Endodermal cell (in vitro differentiated cells): ENCODE measurements at regions not wholly inside any gene's neighbourhood (a gene's known extent, or its start where the extent isn't known, plus 50 kb on each side); places are given as distances from the start of the nearest gene placed in this dataset.

Experiments used
- DNase-seq: peaks from one replicate; pipeline ENCODE4 v3.0.0-alpha.2; 2017
- H3K27ac ChIP-seq: 2 replicates; pipeline ENCODE4 v1.5.1; 2013; ENCODE audit warnings: mild to moderate bottlenecking, low read depth, low read length, moderate library complexity
- H3K27me3 ChIP-seq: 2 replicates; pipeline ENCODE4 v1.6.1; 2013; ENCODE audit warnings: mild to moderate bottlenecking, low read length, moderate library complexity; ENCODE audit not compliant: insufficient read depth, control insufficient read depth, poor library complexity, severe bottlenecking
- H3K36me3 ChIP-seq: 2 replicates; pipeline ENCODE4 v1.7.0; 2013; ENCODE audit warnings: mild to moderate bottlenecking, low read length, moderate library complexity; ENCODE audit not compliant: control insufficient read depth, insufficient read depth
- H3K4me1 ChIP-seq: one replicate; pipeline ENCODE4 v1.7.0; 2013; ENCODE audit warnings: low read length; ENCODE audit not compliant: control insufficient read depth, insufficient read depth
- H3K4me3 ChIP-seq: 2 replicates; pipeline ENCODE4 v1.5.1; 2013; ENCODE audit warnings: mild to moderate bottlenecking, low read length, moderate library complexity
- H3K9ac ChIP-seq: 2 replicates; pipeline ENCODE4 v1.6.1; 2013; ENCODE audit warnings: mild to moderate bottlenecking, low read length, moderate library complexity; ENCODE audit not compliant: poor library complexity, severe bottlenecking; ENCODE audit errors: extremely low read depth
- H3K9me3 ChIP-seq: 2 replicates; pipeline ENCODE4 v1.6.1; 2013; ENCODE audit warnings: mild to moderate bottlenecking, low read length, moderate library complexity; ENCODE audit not compliant: control insufficient read depth
- H3K27ac Mint-ChIP-seq: 2 replicates; pipeline ENCODE4 v1.8.0; 2020; ENCODE audit warnings: mixed read lengths
- H3K27me3 Mint-ChIP-seq: 2 replicates; pipeline ENCODE4 v1.8.0; 2021; ENCODE audit warnings: mild to moderate bottlenecking, mixed read lengths; ENCODE audit not compliant: insufficient read depth
- H3K36me3 Mint-ChIP-seq: 2 replicates; pipeline ENCODE4 v1.8.0; 2020; ENCODE audit warnings: low read depth, mixed read lengths
- H3K4me1 Mint-ChIP-seq: 2 replicates; pipeline ENCODE4 v1.8.0; 2020; ENCODE audit warnings: mixed read lengths
- H3K4me3 Mint-ChIP-seq: 2 replicates; pipeline ENCODE4 v1.8.0; 2020; ENCODE audit warnings: mild to moderate bottlenecking, moderate library complexity, mixed read lengths
- H3K9me3 Mint-ChIP-seq: 2 replicates; pipeline ENCODE4 v1.8.0; 2020; ENCODE audit warnings: mild to moderate bottlenecking, mixed read lengths
- WGBS, 2 experiments: methylation state at CpG; one replicate each; pipeline versions ENCODE4 v1.1.5 to v1.1.7; 2013; ENCODE audit warnings: missing lambda C conversion rate in 2 of 2, mixed read lengths in 1 of 2; ENCODE audit not compliant: insufficient coverage in 1 of 2, insufficient read length in 1 of 2; 5-methylcytosine and 5-hydroxymethylcytosine counted together
- TF ChIP-seq, protein P1 (sequence below): fragments of 200-600 bp; sonication (generic); conservative IDR thresholded peaks from 2 replicates; pipeline ENCODE4 v1.5.0; 2021; ENCODE audit warnings: antibody characterized with exemption, mild to moderate bottlenecking

- Histone ChIP-seq H3K36me3 (no peaks in the 10 kb centered on the region), H3K4me1 (no peaks in the 10 kb centered on the region)
- 94% methylated on average over 2 of the region's 2 CpGs; no CpG with 5 or more reads in 1 of the 2 experiments for WGBS, 2 experiments
Measured at GRCh38 chr11:110935018-110935640, 222.9 kb upstream of the ARHGAP20 start.

GRCh38 chr11:110929129-110929528, 216.9 kb upstream of the ARHGAP20 start:
- Mint-ChIP-seq H3K36me3 (no peaks in the 10 kb centered on the region), H3K27me3 (peaks cover 2% of the 10 kb centered on the region), H3K27ac (no peak overlapping the region), H3K9me3 (peaks cover 3% of the 10 kb centered on the region), H3K4me1 (peaks cover 2% of the 10 kb centered on the region), H3K4me3 (no peak overlapping the region)
- H3K4me1 ChIP-seq, result no peaks in the 10 kb centered on the region
- H3K9ac ChIP-seq, result no peak overlapping the region
- H3K36me3 ChIP-seq, result no peaks in the 10 kb centered on the region
- peaks cover 9% of the 10 kb centered on the region for H3K9me3 ChIP-seq
- H3K4me3 ChIP-seq, result no peak overlapping the region
- no peaks in the 10 kb centered on the region for H3K27me3 ChIP-seq
- H3K27ac ChIP-seq, result no peak overlapping the region
- TF ChIP-seq, protein P1, sequence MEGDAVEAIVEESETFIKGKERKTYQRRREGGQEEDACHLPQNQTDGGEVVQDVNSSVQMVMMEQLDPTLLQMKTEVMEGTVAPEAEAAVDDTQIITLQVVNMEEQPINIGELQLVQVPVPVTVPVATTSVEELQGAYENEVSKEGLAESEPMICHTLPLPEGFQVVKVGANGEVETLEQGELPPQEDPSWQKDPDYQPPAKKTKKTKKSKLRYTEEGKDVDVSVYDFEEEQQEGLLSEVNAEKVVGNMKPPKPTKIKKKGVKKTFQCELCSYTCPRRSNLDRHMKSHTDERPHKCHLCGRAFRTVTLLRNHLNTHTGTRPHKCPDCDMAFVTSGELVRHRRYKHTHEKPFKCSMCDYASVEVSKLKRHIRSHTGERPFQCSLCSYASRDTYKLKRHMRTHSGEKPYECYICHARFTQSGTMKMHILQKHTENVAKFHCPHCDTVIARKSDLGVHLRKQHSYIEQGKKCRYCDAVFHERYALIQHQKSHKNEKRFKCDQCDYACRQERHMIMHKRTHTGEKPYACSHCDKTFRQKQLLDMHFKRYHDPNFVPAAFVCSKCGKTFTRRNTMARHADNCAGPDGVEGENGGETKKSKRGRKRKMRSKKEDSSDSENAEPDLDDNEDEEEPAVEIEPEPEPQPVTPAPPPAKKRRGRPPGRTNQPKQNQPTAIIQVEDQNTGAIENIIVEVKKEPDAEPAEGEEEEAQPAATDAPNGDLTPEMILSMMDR, result no peak
- DNase-seq, result no peak
- WGBS, 2 experiments, result 94% methylated on average over 1 of the region's 1 CpG; no CpG with 5 or more reads in 1 of the 2 experiments

More at GRCh38 chr11:110935018-110935640, 222.9 kb upstream of the ARHGAP20 start:
- DNase-seq, result no peak
- Mint-ChIP-seq H3K4me1 (peaks cover 10% of the 10 kb centered on the region), H3K27me3 (peaks cover 1% of the 10 kb centered on the region), H3K36me3 (no peaks in the 10 kb centered on the region), H3K4me3 (no peak overlapping the region), H3K9me3 (no peaks in the 10 kb centered on the region), H3K27ac (no peak overlapping the region)
- Histone ChIP-seq H3K27me3 (no peaks in the 10 kb centered on the region), H3K27ac (no peak overlapping the region), H3K4me3 (no peak overlapping the region), H3K9ac (no peak overlapping the region), H3K9me3 (no peaks in the 10 kb centered on the region)
- TF ChIP-seq, protein P1, result no peak

DNA sequence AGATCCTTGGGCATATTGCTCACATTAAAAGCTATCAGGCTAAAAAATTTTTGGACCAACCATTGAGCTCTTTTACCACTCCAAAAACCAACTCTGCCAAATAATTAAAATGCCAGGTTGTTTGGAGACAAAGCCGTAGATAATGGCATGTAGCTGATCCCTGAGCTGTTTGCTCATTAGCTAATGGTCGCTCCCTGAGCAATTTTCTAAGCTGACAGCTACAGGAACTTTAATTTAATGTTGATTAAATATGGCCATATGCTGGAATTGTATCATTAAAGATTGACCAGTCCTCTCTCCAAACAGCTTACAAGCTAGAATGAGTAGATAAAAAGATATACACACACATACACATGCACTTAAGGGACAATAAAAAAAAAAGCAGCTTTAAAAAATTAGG, 216.2 kb upstream of the ARHGAP20 start:
- H3K27ac ChIP-seq, result no peak overlapping the region
- Mint-ChIP-seq H3K4me1 (peaks cover 2% of the 10 kb centered on the region), H3K4me3 (no peak overlapping the region), H3K36me3 (no peaks in the 10 kb centered on the region), H3K27me3 (peaks cover 2% of the 10 kb centered on the region), H3K27ac (no peak overlapping the region), H3K9me3 (peaks cover 3% of the 10 kb centered on the region)
- peaks cover 9% of the 10 kb centered on the region for H3K9me3 ChIP-seq
- 95 to 100% methylated on average over 2 of the region's 2 CpGs for WGBS, 2 experiments
- no peaks in the 10 kb centered on the region for H3K27me3 ChIP-seq
- H3K9ac ChIP-seq, result no peak overlapping the region
- TF ChIP-seq, protein P1, result no peak
- no peak for DNase-seq
- H3K36me3 ChIP-seq, result no peaks in the 10 kb centered on the region
- H3K4me1 ChIP-seq, result no peaks in the 10 kb centered on the region
- no peak overlapping the region for H3K4me3 ChIP-seq
